Hepatocyte (in vitro differentiated cells): ENCODE measurements at regions not wholly inside any gene's neighbourhood (a gene's known extent, or its start where the extent isn't known, plus 50 kb on each side); places are given as distances from the start of the nearest gene placed in this dataset.

ENCODE experiments used
- DNase-seq: peaks from one replicate; pipeline ENCODE4 v3.0.0-alpha.2; 2016; ENCODE audit warnings: low spot score
- H2AFZ ChIP-seq: fragments of 200-600 bp; sonication (generic); 2 replicates; pipeline ENCODE4 v1.6.0; 2016; ENCODE audit warnings: antibody characterized with exemption, mild to moderate bottlenecking
- H3K27ac ChIP-seq: fragments of 200-600 bp; sonication (generic); 2 replicates; pipeline ENCODE4 v1.5.1; 2016; ENCODE audit warnings: mild to moderate bottlenecking
- H3K27me3 ChIP-seq: fragments of 200-600 bp; sonication (generic); 2 replicates; pipeline ENCODE4 v1.6.1; 2016
- H3K36me3 ChIP-seq: fragments of 200-600 bp; sonication (generic); replicated peaks from 2 replicates; pipeline ENCODE4 v1.5.1; 2016; ENCODE audit warnings: low read depth; ENCODE audit not compliant: insufficient read depth
- H3K4me1 ChIP-seq: fragments of 200-600 bp; sonication (generic); 2 replicates; pipeline ENCODE4 v1.5.1; 2016; ENCODE audit warnings: mild to moderate bottlenecking, moderate library complexity; ENCODE audit not compliant: insufficient read depth
- H3K4me2 ChIP-seq: fragments of 200-600 bp; sonication (generic); 2 replicates; pipeline ENCODE4 v1.6.0; 2016
- H3K4me3 ChIP-seq: fragments of 200-600 bp; sonication (generic); 2 replicates; pipeline ENCODE4 v1.5.1; 2016; ENCODE audit warnings: mild to moderate bottlenecking
- H3K79me2 ChIP-seq: fragments of 200-600 bp; sonication (generic); 2 replicates; pipeline ENCODE4 v1.6.0; 2017; ENCODE audit warnings: mild to moderate bottlenecking
- H3K9me2 ChIP-seq: fragments of 200-600 bp; sonication (generic); replicated peaks from 2 replicates; pipeline ENCODE4 v1.6.0; 2017; ENCODE audit warnings: mild to moderate bottlenecking; ENCODE audit not compliant: insufficient read depth
- H3K9me3 ChIP-seq: fragments of 200-600 bp; sonication (generic); 2 replicates; pipeline ENCODE4 v1.5.1; 2016; ENCODE audit warnings: low read depth, mild to moderate bottlenecking
- H4K20me1 ChIP-seq: fragments of 200-600 bp; sonication (generic); 2 replicates; pipeline ENCODE4 v1.6.0; 2016; ENCODE audit warnings: mild to moderate bottlenecking; ENCODE audit not compliant: insufficient read depth, poor library complexity, severe bottlenecking
- EZH2 ChIP-seq: fragments of 200-600 bp; sonication (generic); IDR thresholded peaks from 2 replicates; pipeline ENCODE4 v1.6.1; 2016; ENCODE audit warnings: antibody characterized with exemption, mild to moderate bottlenecking, borderline replicate concordance
- EZH2phosphoT487 ChIP-seq: fragments of 200-600 bp; sonication (generic); IDR thresholded peaks from one replicate; pipeline ENCODE4 v1.6.1; 2018; ENCODE audit warnings: antibody characterized with exemption, mild to moderate bottlenecking, low read depth, moderate library complexity; ENCODE audit not compliant: unreplicated experiment, severe bottlenecking
- WGBS: methylation state at CpG from one replicate; pipeline ENCODE4 v1.1.6; 2016; ENCODE audit warnings: low lambda C conversion rate; ENCODE audit errors: missing lambda C conversion rate; 5-methylcytosine and 5-hydroxymethylcytosine counted together
- TF ChIP-seq, protein P1 (sequence below): fragments of 200-600 bp; sonication (generic); IDR thresholded peaks from 2 replicates; pipeline ENCODE4 v1.5.1; 2016; ENCODE audit warnings: antibody characterized with exemption, mild to moderate bottlenecking; ENCODE audit not compliant: poor library complexity

- no peaks in the 10 kb centered on the region for H3K79me2 ChIP-seq
- no peaks in the 10 kb centered on the region for H3K4me1 ChIP-seq
- H3K9me2 ChIP-seq, result no peaks in the 10 kb centered on the region
- H2AFZ ChIP-seq, result no peak overlapping the region
- TF ChIP-seq EZH2, result no peak
- TF ChIP-seq, protein P1, sequence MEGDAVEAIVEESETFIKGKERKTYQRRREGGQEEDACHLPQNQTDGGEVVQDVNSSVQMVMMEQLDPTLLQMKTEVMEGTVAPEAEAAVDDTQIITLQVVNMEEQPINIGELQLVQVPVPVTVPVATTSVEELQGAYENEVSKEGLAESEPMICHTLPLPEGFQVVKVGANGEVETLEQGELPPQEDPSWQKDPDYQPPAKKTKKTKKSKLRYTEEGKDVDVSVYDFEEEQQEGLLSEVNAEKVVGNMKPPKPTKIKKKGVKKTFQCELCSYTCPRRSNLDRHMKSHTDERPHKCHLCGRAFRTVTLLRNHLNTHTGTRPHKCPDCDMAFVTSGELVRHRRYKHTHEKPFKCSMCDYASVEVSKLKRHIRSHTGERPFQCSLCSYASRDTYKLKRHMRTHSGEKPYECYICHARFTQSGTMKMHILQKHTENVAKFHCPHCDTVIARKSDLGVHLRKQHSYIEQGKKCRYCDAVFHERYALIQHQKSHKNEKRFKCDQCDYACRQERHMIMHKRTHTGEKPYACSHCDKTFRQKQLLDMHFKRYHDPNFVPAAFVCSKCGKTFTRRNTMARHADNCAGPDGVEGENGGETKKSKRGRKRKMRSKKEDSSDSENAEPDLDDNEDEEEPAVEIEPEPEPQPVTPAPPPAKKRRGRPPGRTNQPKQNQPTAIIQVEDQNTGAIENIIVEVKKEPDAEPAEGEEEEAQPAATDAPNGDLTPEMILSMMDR, result no peak
- TF ChIP-seq EZH2phosphoT487, result no peak
- H3K9me3 ChIP-seq, result no peaks in the 10 kb centered on the region
- H3K4me3 ChIP-seq, result no peak overlapping the region
- no peaks in the 10 kb centered on the region for H4K20me1 ChIP-seq
- H3K4me2 ChIP-seq, result no peak overlapping the region
- no peak overlapping the region for H3K27ac ChIP-seq
- no peaks in the 10 kb centered on the region for H3K36me3 ChIP-seq
- WGBS, result 95% methylated on average over 2 of the region's 2 CpGs
- H3K27me3 ChIP-seq, result peaks cover 24% of the 10 kb centered on the region
- no peak for DNase-seq
These were observed 405.5 kb downstream of the MIAT start for GRCh38 chr22:27062910-27063309.

DNA sequence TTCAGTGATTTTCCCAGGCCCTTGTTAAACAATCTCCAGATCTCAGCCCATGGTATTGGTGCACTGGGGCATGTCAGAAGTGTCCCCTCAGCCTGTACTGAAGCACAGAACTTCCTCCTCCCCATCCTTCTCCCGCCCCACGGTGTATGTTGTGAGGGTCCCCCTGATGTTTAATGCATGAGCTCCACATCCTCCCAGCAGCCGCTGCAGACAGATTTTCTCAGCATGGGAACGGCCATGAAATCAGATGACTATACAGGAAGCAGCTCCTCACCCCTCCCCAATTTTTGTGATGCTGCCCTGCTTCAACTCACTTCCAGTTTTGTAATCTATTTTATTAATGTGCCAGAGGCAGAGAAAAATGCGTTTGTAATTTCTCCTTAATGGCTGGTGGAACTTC lies 406.0 kb downstream of the MIAT start:
- DNase-seq, result no peak
- no peaks in the 10 kb centered on the region for H3K9me3 ChIP-seq
- H3K4me1 ChIP-seq, result no peaks in the 10 kb centered on the region
- H3K9me2 ChIP-seq, result no peaks in the 10 kb centered on the region
- no peaks in the 10 kb centered on the region for H3K36me3 ChIP-seq
- no peaks in the 10 kb centered on the region for H3K79me2 ChIP-seq
- no peak overlapping the region for H3K4me2 ChIP-seq
- H3K27me3 ChIP-seq, result peaks cover 24% of the 10 kb centered on the region
- H3K4me3 ChIP-seq, result no peak overlapping the region
- no peak overlapping the region for H3K27ac ChIP-seq
- no peak overlapping the region for H2AFZ ChIP-seq
- TF ChIP-seq EZH2phosphoT487, result no peak
- no peak for TF ChIP-seq EZH2
- TF ChIP-seq, protein P1, result no peak
- 50% methylated on average over 5 of the region's 5 CpGs for WGBS
- H4K20me1 ChIP-seq, result no peaks in the 10 kb centered on the region

DNA sequence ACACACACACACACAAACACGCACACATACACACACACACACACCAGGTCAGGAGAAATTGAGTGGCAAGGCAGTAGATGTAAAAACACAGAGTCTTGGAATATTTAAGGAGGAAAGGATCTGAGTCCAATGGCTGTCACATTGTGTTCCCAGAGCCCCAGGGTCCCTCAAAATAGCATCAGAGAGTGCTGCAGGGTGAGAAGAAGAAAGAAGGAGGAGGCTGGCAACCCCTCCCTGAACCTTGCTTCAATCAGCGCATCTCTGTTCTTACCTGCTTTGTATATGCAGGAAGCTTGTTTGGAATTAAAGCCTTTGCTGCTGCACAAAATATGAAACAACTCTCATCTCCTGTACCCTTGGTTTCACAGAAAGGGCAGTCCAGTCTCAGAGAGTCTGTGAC lies 406.5 kb downstream of the MIAT start:
- Histone ChIP-seq H4K20me1 (no peaks in the 10 kb centered on the region), H3K79me2 (no peaks in the 10 kb centered on the region), H3K36me3 (no peaks in the 10 kb centered on the region), H3K4me3 (no peak overlapping the region), H2AFZ (no peak overlapping the region), H3K27me3 (peaks cover 24% of the 10 kb centered on the region), H3K9me2 (no peaks in the 10 kb centered on the region), H3K9me3 (no peaks in the 10 kb centered on the region), H3K4me2 (no peak overlapping the region), H3K27ac (no peak overlapping the region), H3K4me1 (no peaks in the 10 kb centered on the region)
- 84% methylated on average over 2 of the region's 2 CpGs for WGBS
- TF ChIP-seq EZH2, result no peak
- TF ChIP-seq, protein P1, result no peak
- TF ChIP-seq EZH2phosphoT487, result no peak
- no peak for DNase-seq

GRCh38 chr22:27064386-27064785 lies 407.0 kb downstream of the MIAT start:
- DNase-seq, result no peak
- Histone ChIP-seq H4K20me1 (no peaks in the 10 kb centered on the region), H3K4me1 (no peaks in the 10 kb centered on the region), H3K9me2 (no peaks in the 10 kb centered on the region), H2AFZ (no peak overlapping the region), H3K79me2 (no peaks in the 10 kb centered on the region), H3K36me3 (no peaks in the 10 kb centered on the region), H3K4me2 (no peak overlapping the region), H3K4me3 (no peak overlapping the region), H3K9me3 (no peaks in the 10 kb centered on the region), H3K27me3 (peaks cover 24% of the 10 kb centered on the region), H3K27ac (no peak overlapping the region)
- TF ChIP-seq EZH2phosphoT487 (no peak), EZH2 (no peak)
- TF ChIP-seq, protein P1, result no peak
- 57% methylated on average over 1 of the region's 1 CpG for WGBS
